H1 (cell line): ENCODE measurements at regions not wholly inside any gene's neighbourhood (a gene's known extent, or its start where the extent isn't known, plus 50 kb on each side); places are given as distances from the start of the nearest gene placed in this dataset.

Experiments used
- CTCF ChIA-PET: fragments of 300-600 bp; sonication (Branson Sonifier 250); formaldehyde crosslinking; loops from one replicate; lab custom pipeline; 2021; ENCODE audit not compliant: partially characterized antibody; lab: Charles Lee
- POLR2A ChIA-PET: fragments of 300-600 bp; sonication (Branson Sonifier 250); formaldehyde crosslinking; loops from one replicate; lab custom pipeline; 2021; ENCODE audit warnings: inconsistent platforms; ENCODE audit not compliant: partially characterized antibody; lab: Charles Lee
- DNase-seq, 2 experiments: peaks; one replicate each; pipeline versions ENCODE4 v3.0.0 to v3.0.0-alpha.2; 2010 to 2022; ENCODE audit warnings: low spot score in 2 of 2, low read depth in 1 of 2, mixed read lengths in 1 of 2
- FAIRE-seq: peaks from 2 replicates; lab custom pipeline; 2011; peaks lifted over from hg19 to GRCh38; lab: Jason Lieb, UNC
- H2AFZ ChIP-seq: 2 replicates; pipeline ENCODE4 v1.8.1; 2012; ENCODE audit warnings: low read length, inconsistent platforms
- H2AK5ac ChIP-seq: 2 replicates; pipeline ENCODE4 v1.6.1; 2013; ENCODE audit warnings: low read depth, low read length
- H2BK120ac ChIP-seq: replicated peaks from 2 replicates; pipeline ENCODE3; 2013; ENCODE audit warnings: low read depth, low read length, inconsistent platforms
- H2BK12ac ChIP-seq: 2 replicates; pipeline ENCODE4 v1.6.1; 2013; ENCODE audit warnings: low read depth, low read length
- H2BK15ac ChIP-seq: 2 replicates; pipeline ENCODE4 v1.6.1; 2013; ENCODE audit warnings: low read length
- H2BK20ac ChIP-seq: 2 replicates; pipeline ENCODE4 v1.6.1; 2013; ENCODE audit warnings: low read length
- H2BK5ac ChIP-seq: 2 replicates; pipeline ENCODE4 v1.6.1; 2013; ENCODE audit warnings: low read depth, low read length
- H3K14ac ChIP-seq: 2 replicates; pipeline ENCODE4 v1.6.1; 2013; ENCODE audit warnings: inconsistent platforms; ENCODE audit not compliant: insufficient read length
- H3K18ac ChIP-seq: 2 replicates; pipeline ENCODE4 v1.6.1; 2013; ENCODE audit warnings: low read length; ENCODE audit errors: extremely low read depth
- H3K23ac ChIP-seq: 2 replicates; pipeline ENCODE4 v1.6.1; 2013; ENCODE audit warnings: inconsistent platforms; ENCODE audit not compliant: insufficient read length
- H3K23me2 ChIP-seq: 2 replicates; pipeline ENCODE4 v1.6.1; 2013; ENCODE audit warnings: low read depth, low read length
- H3K27ac ChIP-seq: 2 replicates; pipeline ENCODE4 v1.6.1; 2011; ENCODE audit warnings: low read depth, low read length, inconsistent platforms
- H3K27me3 ChIP-seq, 4 experiments: replicated peaks in 1 of 4; 1 replicate in 1 of 4; 2 replicates in 3 of 4; pipeline versions ENCODE4 v1.6.1 to v1.8.1; 2011 to 2013; ENCODE audit warnings: low read length in 3 of 4, mild to moderate bottlenecking in 3 of 4, inconsistent platforms in 2 of 4, mixed read lengths in 2 of 4, moderate library complexity in 1 of 4; ENCODE audit not compliant: control insufficient read depth in 3 of 4, insufficient read depth in 3 of 4; ENCODE audit errors: extremely low read depth in 1 of 4
- H3K36me3 ChIP-seq, 4 experiments: 2 replicates each; pipeline versions ENCODE4 v1.6.1 to v1.8.1; 2011 to 2013; ENCODE audit warnings: mild to moderate bottlenecking in 4 of 4, low read length in 3 of 4, moderate library complexity in 2 of 4, control low read depth in 1 of 4, inconsistent platforms in 1 of 4; ENCODE audit not compliant: insufficient read depth in 4 of 4, control insufficient read depth in 2 of 4
- H3K4ac ChIP-seq: replicated peaks from 2 replicates; pipeline ENCODE3; 2013; ENCODE audit warnings: low read length, low read depth, mixed read lengths, inconsistent platforms; ENCODE audit not compliant: insufficient read length
- H3K4me1 ChIP-seq, 4 experiments: replicated peaks in 1 of 4; 1 replicate in 1 of 4; 2 replicates in 3 of 4; pipeline versions ENCODE4 v1.6.1 to v1.8.1; 2011 to 2013; ENCODE audit warnings: low read length in 3 of 4, inconsistent platforms in 2 of 4, mixed read lengths in 1 of 4; ENCODE audit not compliant: insufficient read depth in 4 of 4, control insufficient read depth in 3 of 4
- H3K4me2 ChIP-seq, 2 experiments: 2 replicates each; pipeline versions ENCODE4 v1.6.1 to v1.8.1; 2011 to 2013; ENCODE audit warnings: low read depth in 2 of 2, low read length in 2 of 2, control low read depth in 1 of 2, inconsistent platforms in 1 of 2, mild to moderate bottlenecking in 1 of 2; ENCODE audit not compliant: insufficient read depth in 1 of 2
- H3K4me3 ChIP-seq, 4 experiments: fragments of 200-600, 300-600 bp in 1 of 4; sonication (generic), shearing (Covaris generic), sonication (Bioruptor Twin) in 1 of 4; 2 replicates each; pipeline versions ENCODE4 v1.5.1 to v1.8.1; 2011 to 2016; ENCODE audit warnings: low read length in 4 of 4, low read depth in 3 of 4, control low read depth in 2 of 4, inconsistent platforms in 2 of 4, mild to moderate bottlenecking in 2 of 4, mixed read lengths in 1 of 4, moderate library complexity in 1 of 4; ENCODE audit not compliant: insufficient read depth in 2 of 4; ENCODE audit errors: extremely low read depth in 1 of 4
- H3K56ac ChIP-seq: replicated peaks from 2 replicates; pipeline ENCODE3; 2013; ENCODE audit warnings: low read depth, mild to moderate bottlenecking, mixed read lengths, low read length, inconsistent platforms; ENCODE audit not compliant: insufficient read length
- H3K79me1 ChIP-seq: 2 replicates; pipeline ENCODE4 v1.6.1; 2013; ENCODE audit warnings: low read depth, low read length, control low read depth
- H3K79me2 ChIP-seq, 2 experiments: 2 replicates each; pipeline versions ENCODE4 v1.6.1 to v1.8.1; 2012 to 2013; ENCODE audit warnings: low read length in 2 of 2, mild to moderate bottlenecking in 2 of 2, inconsistent platforms in 1 of 2; ENCODE audit not compliant: insufficient read depth in 2 of 2, control insufficient read depth in 1 of 2
- H3K9ac ChIP-seq, 4 experiments: replicated peaks in 1 of 4; 1 replicate in 1 of 4; 2 replicates in 3 of 4; pipeline versions ENCODE4 v1.6.1 to v1.8.1; 2011 to 2013; ENCODE audit warnings: low read depth in 3 of 4, low read length in 3 of 4, control low read depth in 2 of 4, mild to moderate bottlenecking in 2 of 4, moderate library complexity in 2 of 4, inconsistent platforms in 1 of 4; ENCODE audit errors: extremely low read depth in 1 of 4
- H3K9me3 ChIP-seq, 2 experiments: 2 replicates each; pipeline versions ENCODE4 v1.6.1 to v1.8.1; 2012 to 2013; ENCODE audit warnings: mild to moderate bottlenecking in 2 of 2, moderate library complexity in 2 of 2, control low read depth in 1 of 2, inconsistent platforms in 1 of 2, low read depth in 1 of 2, low read length in 1 of 2, mixed read lengths in 1 of 2; ENCODE audit not compliant: insufficient read depth in 2 of 2
- H4K20me1 ChIP-seq, 2 experiments: replicated peaks in 1 of 2; 2 replicates each; pipeline versions ENCODE3 to v1.8.1; 2011 to 2013; ENCODE audit warnings: inconsistent platforms in 2 of 2, low read length in 2 of 2, mild to moderate bottlenecking in 1 of 2; ENCODE audit not compliant: insufficient read depth in 2 of 2, control insufficient read depth in 1 of 2
- H4K5ac ChIP-seq: 2 replicates; pipeline ENCODE4 v1.6.1; 2013; ENCODE audit warnings: low read length, low read depth, mixed read lengths, inconsistent platforms; ENCODE audit not compliant: insufficient read length
- H4K8ac ChIP-seq: 2 replicates; pipeline ENCODE4 v1.8.0; 2013; ENCODE audit warnings: mild to moderate bottlenecking, moderate library complexity, low read length, inconsistent platforms; ENCODE audit not compliant: insufficient read depth; ENCODE audit errors: extremely low read depth
- H4K91ac ChIP-seq: replicated peaks from 2 replicates; pipeline ENCODE3; 2013; ENCODE audit warnings: low read length, mixed read lengths, inconsistent platforms; ENCODE audit not compliant: insufficient read length
- PHF8 ChIP-seq: fragments of 200-600 bp; sonication (generic); conservative IDR thresholded peaks from 2 replicates; pipeline ENCODE4 v1.7.1; 2012; ENCODE audit warnings: low read depth, mild to moderate bottlenecking, inconsistent platforms, low read length, moderate library complexity
- RXRA ChIP-seq: IDR thresholded peaks from 2 replicates; pipeline ENCODE4 v1.6.1; 2011; ENCODE audit warnings: low read depth, mild to moderate bottlenecking, low read length, moderate library complexity; ENCODE audit not compliant: insufficient read depth
- SAP30 ChIP-seq: fragments of 300-600 bp; sonication (generic); IDR thresholded peaks from 2 replicates; pipeline ENCODE4 v1.7.1; 2012; ENCODE audit warnings: low read length, moderate library complexity, mild to moderate bottlenecking, inconsistent platforms; ENCODE audit not compliant: insufficient read depth, insufficient replicate concordance
- SIN3A ChIP-seq, 2 experiments: IDR thresholded peaks in 1 of 2; conservative IDR thresholded peaks in 1 of 2; 2 replicates each; pipeline ENCODE4 v1.6.1; 2011 to 2012; ENCODE audit warnings: low read length in 2 of 2, improper control_type of control experiment in 1 of 2, low read depth in 1 of 2, mild to moderate bottlenecking in 1 of 2
- TAF7 ChIP-seq: optimal IDR thresholded peaks from 2 replicates; pipeline ENCODE3; 2011; ENCODE audit warnings: low read depth, mild to moderate bottlenecking, inconsistent platforms, low read length, moderate library complexity, borderline replicate concordance
- WGBS, 2 experiments: shearing (Covaris generic) in 1 of 2; methylation state at CpG; one replicate each; pipeline versions ENCODE4 v1.1.6 to v1.1.7; 2013 to 2015; ENCODE audit warnings: low lambda C conversion rate in 2 of 2, mixed read lengths in 2 of 2, inconsistent platforms in 1 of 2, low coverage in 1 of 2, missing lambda C conversion rate in 1 of 2; ENCODE audit not compliant: insufficient replicate concordance in 2 of 2, insufficient coverage in 1 of 2, insufficient read length in 1 of 2; ENCODE audit errors: extremely low coverage in 1 of 2, missing lambda C conversion rate in 1 of 2; 5-methylcytosine and 5-hydroxymethylcytosine counted together

GRCh38 chr1:116257341-116257767 is 115.7 kb upstream of the ATP1A1 start:
- FAIRE-seq (no peak), DNase-seq (no peak)
- Histone ChIP-seq H3K23me2 (no peaks in the 10 kb centered on the region), H2BK120ac (no peak overlapping the region), H3K4me1 (peaks cover 0 to 7% (median 0%) of the 10 kb centered on the region in 4 experiments; a peak in 1 of 7 replicates), H4K91ac (no peak overlapping the region), H2BK15ac (no peak overlapping the region), H3K9ac (no peak overlapping the region), H3K9me3 (no peaks in the 10 kb centered on the region), H3K23ac (no peak overlapping the region), H3K18ac (no peak overlapping the region), H2BK5ac (no peak overlapping the region), H3K79me2 (no peaks in the 10 kb centered on the region), H3K56ac (no peak overlapping the region), H3K14ac (no peak overlapping the region), H3K36me3 (no peaks in the 10 kb centered on the region), H2BK20ac (no peak overlapping the region), H4K20me1 (no peaks in the 10 kb centered on the region), H4K5ac (no peak overlapping the region), H2AK5ac (no peak overlapping the region), H3K27me3 (no peaks in the 10 kb centered on the region), H3K79me1 (no peaks in the 10 kb centered on the region), H2BK12ac (no peak overlapping the region), H2AFZ (no peak overlapping the region), H3K4me2 (no peak overlapping the region), H3K4ac (no peak overlapping the region), H4K8ac (no peak overlapping the region), H3K4me3 (no peak overlapping the region), H3K27ac (no peak overlapping the region)
- CTCF ChIA-PET = interaction anchor here (0.8 to 1.6 kb wide), 4 partner anchors 15 to 242 kb away, joined by 3 read pairs; no protein-coding TSS in a partner anchor
- TF ChIP-seq SIN3A (conservative IDR thresholded peaks at IDR 0.05 in 1 of 2, IDR thresholded peaks at IDR 0.05 in 1 of 2; ENCODE audit: low read depth in 1 of 2, low read length in 2 of 2) = no peak
- no peak for TF ChIP-seq PHF8
- TF ChIP-seq RXRA = no peak
- no peak for TF ChIP-seq SAP30
- no peak for TF ChIP-seq TAF7
- 98% methylated on average over 3 of the region's 3 CpGs; no CpG with 5 or more reads in 1 of the 2 experiments for WGBS, 2 experiments
- POLR2A ChIA-PET = no interaction called here
